ENCODE measurements at regions not wholly inside any gene's neighbourhood (a gene's known extent, or its start where the extent isn't known, plus 50 kb on each side); places are given as distances from the start of the nearest gene placed in this dataset.
"Not testable (repeated sequence)": the region's sequence is repeated elsewhere in the genome, so short reads cannot be mapped to it uniquely, and the experiment has no call there.

- not testable (repeated sequence) for DNase-seq
These were observed 113.1 kb upstream of the AKAP13 start for GRCh38 chr15:85267158-85267857.

GRCh38 chr15:85274315-85275050 lies 105.9 kb upstream of the AKAP13 start:
- DNase-seq = no peak

GRCh38 chr15:85276508-85276907 lies 103.9 kb upstream of the AKAP13 start:
- DNase-seq = no peak

GRCh38 chr15:85276921-85277320 lies 103.5 kb upstream of the AKAP13 start:
- no peak for DNase-seq

- no peak for DNase-seq
These were observed 102.5 kb upstream of the AKAP13 start for GRCh38 chr15:85277847-85278370.

GRCh38 chr15:85280203-85280602 lies 100.2 kb upstream of the AKAP13 start:
- DNase-seq = no peak

- DNase-seq = no peak
These were observed 99.0 kb upstream of the AKAP13 start for GRCh38 chr15:85281293-85281882.

- DNase-seq = peak; percentile 40
These were observed 97.8 kb upstream of the AKAP13 start for GRCh38 chr15:85282504-85283115.

- not testable (repeated sequence) for DNase-seq
These were observed 96.6 kb upstream of the AKAP13 start for GRCh38 chr15:85283815-85284214.

GRCh38 chr15:85284497-85284896 lies 95.9 kb upstream of the AKAP13 start:
- no peak for DNase-seq

- DNase-seq = peak; percentile 49
These were observed 90.6 kb upstream of the AKAP13 start for GRCh38 chr15:85289677-85290365.

- DNase-seq = not testable (repeated sequence)
These were observed 87.8 kb upstream of the AKAP13 start for GRCh38 chr15:85292583-85292982.

- DNase-seq = peak; percentile 73
These were observed 83.6 kb upstream of the AKAP13 start for GRCh38 chr15:85296615-85297402.

- no peak for DNase-seq
These were observed 82.9 kb upstream of the AKAP13 start for GRCh38 chr15:85297537-85297936.

GRCh38 chr15:85298366-85298765 lies 82.0 kb upstream of the AKAP13 start:
- DNase-seq = no peak

GRCh38 chr15:85298941-85299340 lies 81.5 kb upstream of the AKAP13 start:
- DNase-seq = no peak

- DNase-seq = no peak
These were observed 78.1 kb upstream of the AKAP13 start for GRCh38 chr15:85302271-85302670.

- no peak for DNase-seq
These were observed 75.4 kb upstream of the AKAP13 start for GRCh38 chr15:85305050-85305449.

GRCh38 chr15:85306946-85307686 lies 73.3 kb upstream of the AKAP13 start:
- DNase-seq = no peak

- no peak for DNase-seq
These were observed 72.7 kb upstream of the AKAP13 start for GRCh38 chr15:85307687-85308045.

- no peak for DNase-seq
These were observed 68.8 kb upstream of the AKAP13 start for GRCh38 chr15:85311647-85312046.

Data from fibroblast of skin of scalp (primary cell).